Suprapubic skin (tissue), 3 donors: ENCODE measurements at regions not wholly inside any gene's neighbourhood (a gene's known extent, or its start where the extent isn't known, plus 50 kb on each side); places are given as distances from the start of the nearest gene placed in this dataset.

ENCODE experiments used
- CTCF ChIP-seq, 2 donors: fragments of 200-600 bp in 1 of 2; fragments of 450-650 bp in 1 of 2; sonication (generic) in 1 of 2; IDR thresholded peaks; one replicate each; pipeline ENCODE4 v1.5.1; 2016 to 2019; ENCODE audit warnings: antibody characterized with exemption in 2 of 2, mild to moderate bottlenecking in 1 of 2, moderate library complexity in 1 of 2
- EP300 ChIP-seq: sonication (generic); formaldehyde crosslinking; IDR thresholded peaks from one replicate; pipeline ENCODE4 v1.6.1; 2017; ENCODE audit warnings: antibody characterized with exemption

GRCh38 chr2:223692191-223692947, 90.2 kb upstream of the SCG2 start:
- TF ChIP-seq CTCF (IDR thresholded peaks at IDR 0.05): peak in 1 of 2 donors; percentile 33
- no peak for TF ChIP-seq EP300
